LHCN-M2 (cell line): ENCODE measurements at regions not wholly inside any gene's neighbourhood (a gene's known extent, or its start where the extent isn't known, plus 50 kb on each side); places are given as distances from the start of the nearest gene placed in this dataset.

Source experiments
- DNase-seq: peaks from one replicate; pipeline ENCODE4 v3.0.0-alpha.2; 2012; ENCODE audit warnings: low read depth

- DNase-seq = no peak
Measured at GRCh38 chr18:51647346-51647745, 449.9 kb upstream of the MEX3C start.

DNA sequence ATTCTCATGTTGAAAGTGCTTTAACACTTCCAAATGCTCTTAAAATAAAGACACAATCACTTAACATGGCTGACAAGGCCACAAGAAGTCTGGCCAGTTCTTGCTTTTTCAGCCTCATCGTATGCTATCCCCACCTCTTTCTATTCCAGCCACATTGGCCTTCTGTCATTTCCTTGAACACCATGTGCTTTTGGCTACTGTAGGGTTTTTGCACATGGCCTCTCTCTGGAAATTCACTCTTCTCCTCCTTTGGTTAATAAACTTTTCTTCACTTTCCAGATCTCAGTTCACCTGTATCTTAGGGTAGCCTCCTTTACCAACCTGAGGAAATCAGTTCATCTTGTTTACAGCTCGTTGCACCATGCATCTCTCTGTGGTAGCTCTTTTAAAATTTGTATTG lies 450.5 kb upstream of the MEX3C start:
- DNase-seq = no peak

- no peak for DNase-seq
Measured at GRCh38 chr18:51649796-51650195, 452.3 kb upstream of the MEX3C start.

DNA sequence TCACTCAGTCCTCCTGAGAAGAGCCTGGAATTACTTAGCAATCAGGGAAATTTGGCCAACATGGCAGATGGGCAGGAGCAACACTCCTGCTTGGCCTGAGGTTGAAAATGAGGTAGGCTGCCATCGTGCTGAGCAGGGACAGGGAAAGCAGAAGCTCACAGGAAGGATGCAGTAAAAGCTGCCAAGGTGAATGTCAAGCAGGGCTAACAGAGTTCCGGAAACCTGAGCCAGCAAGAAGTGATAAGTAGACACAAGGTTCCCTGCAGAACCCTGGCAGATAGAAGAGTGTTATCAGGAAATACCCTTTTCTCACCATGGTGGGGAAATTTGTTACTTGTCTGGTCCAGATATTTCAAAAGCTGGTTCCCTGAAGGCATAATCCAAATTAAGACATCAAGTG lies 454.3 kb upstream of the MEX3C start:
- no peak for DNase-seq

DNA sequence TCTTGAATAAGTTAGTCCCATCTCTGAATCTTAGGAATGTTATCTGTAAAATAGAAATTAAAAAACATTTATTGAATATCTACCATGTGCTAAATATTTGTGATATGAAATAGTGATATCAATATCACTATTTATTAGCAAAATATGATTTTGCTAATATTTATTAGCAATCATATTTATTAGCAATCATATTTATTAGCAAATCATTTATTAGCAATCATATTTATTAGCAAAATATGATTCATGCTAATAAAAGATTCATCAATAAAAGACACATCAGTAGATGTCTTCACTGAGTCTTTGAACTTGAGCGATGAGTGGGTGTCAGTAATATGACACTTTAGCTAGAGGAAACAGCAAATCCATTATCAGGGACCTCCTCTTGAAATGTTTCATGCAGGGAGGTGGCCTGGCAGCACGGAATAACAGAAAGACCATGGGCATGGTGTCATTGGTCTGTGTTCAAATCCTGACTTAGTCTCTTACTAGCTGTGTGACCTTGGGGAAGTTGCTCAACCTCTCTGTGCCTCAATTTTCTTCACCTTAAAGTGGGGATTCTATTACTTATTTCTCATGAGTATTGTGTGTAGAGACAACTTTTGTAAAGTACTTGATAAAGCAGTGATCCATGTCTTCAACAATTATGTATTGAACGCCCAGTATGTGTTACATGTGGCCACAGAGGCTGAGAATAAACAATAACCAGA lies 456.2 kb upstream of the MEX3C start:
- no peak for DNase-seq

DNA sequence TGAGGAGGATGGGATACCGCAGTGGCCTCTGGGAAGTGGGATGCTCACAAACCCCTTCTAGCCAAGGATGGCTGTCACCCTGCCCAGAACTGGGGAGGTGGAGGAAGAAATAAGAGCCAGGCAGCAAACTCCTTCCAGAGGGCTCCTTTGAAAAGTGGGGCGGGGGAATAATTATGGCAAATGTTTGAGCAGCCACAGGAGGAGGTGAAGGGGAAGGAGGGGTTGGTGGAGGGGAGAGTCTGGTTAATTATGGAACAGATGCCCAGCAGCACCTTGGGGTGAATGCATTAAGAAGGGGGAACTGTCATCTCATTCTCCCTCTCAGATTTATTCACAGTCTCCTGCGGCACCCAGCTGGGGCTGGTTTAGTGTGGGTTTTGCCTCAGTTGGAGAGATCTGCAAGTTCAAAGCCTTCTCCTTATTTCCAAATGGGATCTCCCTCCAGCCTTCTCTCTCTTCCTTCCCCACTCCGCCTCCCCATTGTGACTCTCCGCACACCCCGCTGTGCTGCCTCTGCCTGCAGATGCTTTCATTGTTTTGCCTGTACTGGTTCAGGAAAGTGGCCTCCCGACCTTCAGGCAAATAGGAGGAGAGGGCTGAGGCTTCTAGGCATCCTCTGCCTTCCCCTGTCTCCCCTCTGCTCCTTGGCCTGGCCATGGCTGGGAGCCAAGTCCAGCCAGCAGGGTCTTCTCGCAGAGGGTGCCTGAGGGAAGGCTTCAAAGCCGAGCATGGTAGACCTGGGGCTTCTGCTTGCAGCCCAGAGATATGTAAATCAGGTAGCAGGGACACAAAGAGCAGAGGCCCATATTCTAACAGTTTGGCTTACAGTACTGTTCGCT lies 457.2 kb upstream of the MEX3C start:
- no peak for DNase-seq

DNA sequence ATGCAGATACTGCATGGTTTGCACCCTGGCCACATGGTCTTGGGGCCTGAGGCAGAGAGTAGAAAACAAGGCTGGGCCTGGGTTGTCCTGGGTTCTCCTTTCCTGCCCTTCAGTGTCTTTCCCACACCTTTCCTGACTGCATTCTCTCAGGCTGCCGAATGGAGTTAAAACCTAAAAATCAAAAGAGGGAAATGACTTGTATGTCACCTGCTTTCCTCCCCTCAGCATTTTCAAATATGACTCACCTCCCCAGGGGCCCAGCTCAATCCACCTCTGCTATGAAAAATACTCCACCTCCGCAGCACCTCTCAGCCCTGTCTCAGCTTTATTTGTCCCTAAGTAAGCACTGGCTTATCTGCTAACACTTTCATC lies 457.8 kb upstream of the MEX3C start:
- DNase-seq = no peak

- DNase-seq = no peak
Measured at GRCh38 chr18:51656249-51656648, 458.8 kb upstream of the MEX3C start.

GRCh38 chr18:51658436-51658835 lies 461.0 kb upstream of the MEX3C start:
- no peak for DNase-seq

DNA sequence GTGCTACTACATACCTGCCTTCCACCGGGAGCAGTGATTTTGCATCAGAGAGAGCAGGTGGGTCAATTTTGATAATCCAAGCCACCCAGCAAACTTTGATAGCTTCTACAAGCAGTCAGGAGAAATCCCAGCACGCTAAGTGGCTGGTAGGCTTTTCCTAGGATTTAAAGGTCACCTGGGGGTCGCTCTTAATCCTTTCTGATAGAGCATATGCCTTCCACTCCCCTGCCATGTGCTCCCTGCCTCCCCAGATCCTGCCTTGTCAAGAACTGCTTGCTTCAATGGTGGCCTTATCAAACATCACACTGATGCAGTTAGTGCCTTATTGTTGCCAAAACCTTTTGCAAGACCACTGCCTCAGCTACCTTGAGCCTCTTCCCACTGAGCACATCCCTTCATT lies 462.3 kb upstream of the MEX3C start:
- no peak for DNase-seq

DNA sequence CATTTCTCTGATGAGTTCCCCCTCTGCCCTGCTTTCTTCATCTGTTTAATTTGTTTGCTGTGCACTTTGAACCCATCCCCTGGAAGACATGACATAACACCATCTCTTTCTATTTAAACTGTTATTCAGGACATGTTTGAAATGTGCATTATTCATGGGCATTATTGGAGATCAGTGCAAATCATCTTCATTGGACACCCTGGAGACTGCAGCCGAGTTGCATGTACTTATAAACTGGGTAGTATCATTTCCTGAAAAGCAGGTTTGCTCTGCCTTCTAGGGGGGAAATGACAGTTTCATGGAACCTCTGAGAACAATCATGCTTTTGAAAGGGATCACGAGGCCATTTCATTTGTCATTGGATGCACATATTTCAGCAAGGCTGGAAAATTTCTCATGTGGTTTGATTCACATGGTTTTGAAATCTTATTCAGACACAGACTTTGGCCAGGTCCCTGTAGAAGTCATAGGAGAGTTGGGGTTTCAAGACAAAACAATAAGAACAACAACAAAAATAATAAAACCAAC lies 462.8 kb upstream of the MEX3C start:
- no peak for DNase-seq

DNA sequence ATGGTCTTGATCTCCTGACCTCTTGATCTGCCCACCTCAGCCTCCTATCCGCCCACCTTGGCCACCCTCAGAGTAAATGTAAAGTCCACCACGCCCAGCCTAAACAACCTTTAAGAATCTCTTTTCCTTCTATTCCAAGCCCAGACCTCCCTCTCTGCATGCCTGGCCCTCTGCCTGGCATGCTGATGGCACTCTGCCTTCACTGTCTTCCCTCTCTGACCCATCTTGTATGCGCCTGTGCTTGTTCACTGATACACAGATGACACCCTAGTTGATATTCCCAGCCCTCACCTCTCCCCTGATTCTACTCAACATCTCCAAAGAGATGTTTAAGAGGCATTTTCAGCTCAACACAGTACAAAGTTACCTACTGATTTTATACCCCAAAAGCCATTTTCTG lies 466.8 kb upstream of the MEX3C start:
- no peak for DNase-seq

DNA sequence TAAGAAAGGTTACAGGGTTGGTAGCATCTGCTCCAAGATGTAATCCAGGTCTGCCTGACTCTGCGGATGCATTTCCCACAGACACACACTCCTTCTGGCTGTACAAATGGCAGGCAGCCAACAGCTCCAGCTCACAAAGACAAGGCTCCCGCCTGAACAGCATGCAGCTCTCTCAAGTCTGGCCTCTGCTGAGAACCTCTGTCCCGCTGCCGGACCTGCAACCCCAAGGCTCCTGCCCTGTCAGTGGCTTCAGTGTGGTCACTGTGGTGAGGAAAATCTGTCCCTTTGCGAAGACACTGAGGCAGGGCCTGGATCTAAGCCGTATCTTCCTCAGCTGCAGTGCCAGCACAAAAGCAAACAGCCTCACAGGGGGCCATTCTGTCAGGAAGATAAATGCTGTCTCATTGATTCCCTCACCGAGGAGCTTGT lies 469.3 kb upstream of the MEX3C start:
- no peak for DNase-seq

GRCh38 chr18:51668101-51668500 lies 470.6 kb upstream of the MEX3C start:
- no peak for DNase-seq

DNA sequence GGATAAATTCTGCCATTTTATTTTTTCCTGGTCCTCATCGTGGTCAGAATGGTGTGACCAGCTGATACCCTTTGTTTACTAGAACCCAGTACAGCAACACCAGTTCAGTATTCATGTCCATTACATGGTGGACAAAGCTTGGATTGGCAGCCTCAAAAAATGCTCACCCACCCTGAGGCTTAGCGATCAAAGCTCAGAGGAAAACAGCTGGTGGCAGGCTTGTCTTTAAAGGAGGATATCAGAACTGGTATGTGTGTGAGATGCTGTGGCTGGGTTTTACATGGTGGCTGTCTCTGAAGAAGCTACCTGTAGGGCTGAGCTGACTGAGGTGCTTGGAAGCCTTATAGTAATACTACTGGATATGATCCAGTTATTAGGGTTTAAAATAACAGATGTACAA lies 471.1 kb upstream of the MEX3C start:
- no peak for DNase-seq

DNA sequence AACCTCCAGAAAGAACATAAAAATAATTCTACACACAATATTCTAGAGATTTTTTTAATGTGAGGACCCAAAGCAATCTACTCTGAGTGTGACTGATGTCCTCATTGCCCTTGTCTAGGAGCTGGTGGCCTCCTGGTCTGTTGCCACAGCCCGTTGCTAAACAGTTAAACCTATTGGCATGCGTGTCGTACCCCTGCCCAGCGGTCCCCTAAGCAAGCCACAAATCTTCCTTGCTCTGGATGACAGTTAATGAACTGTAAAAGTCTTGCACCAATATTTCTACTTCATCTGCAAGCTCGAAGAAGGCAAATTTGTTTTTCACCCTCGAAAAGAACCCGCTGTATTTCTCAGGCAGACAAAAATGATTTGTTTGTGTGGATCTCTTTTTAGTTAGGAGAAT lies 489.1 kb upstream of the MEX3C start:
- DNase-seq = no peak

DNA sequence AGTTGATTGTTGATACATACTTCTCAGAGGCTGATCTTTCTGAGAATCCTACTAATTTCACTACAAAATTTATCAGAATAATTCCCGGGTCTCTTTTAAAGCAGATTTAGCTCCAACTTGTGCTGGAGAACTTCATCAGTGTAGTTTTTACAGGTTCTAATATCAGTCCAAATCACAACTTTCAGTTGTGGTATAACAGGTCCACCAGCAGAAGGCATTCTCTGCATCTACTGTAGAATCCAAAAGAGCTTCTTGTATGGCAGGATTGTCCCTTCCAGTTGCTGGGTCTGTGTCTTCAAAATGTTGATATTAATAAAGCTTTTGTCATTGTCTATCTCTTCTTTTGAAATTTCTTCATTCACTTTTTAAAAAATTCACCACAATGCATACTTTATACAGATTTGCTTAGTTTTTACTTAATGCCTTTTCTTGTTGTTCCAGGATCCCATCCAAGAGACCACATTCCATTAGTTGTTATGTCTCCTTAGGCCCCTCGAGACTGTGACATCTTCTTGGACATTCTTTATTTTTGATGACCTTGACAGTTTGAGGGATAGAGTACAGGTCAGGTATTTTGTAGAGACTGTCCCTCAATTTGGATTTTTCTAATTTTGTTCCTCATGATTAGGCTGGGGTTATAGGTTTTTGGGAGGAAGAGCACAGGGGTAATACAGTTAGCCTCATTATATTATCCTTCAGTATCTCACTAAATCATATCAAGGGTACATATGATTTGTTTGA lies 490.5 kb upstream of the MEX3C start:
- DNase-seq = no peak

DNA sequence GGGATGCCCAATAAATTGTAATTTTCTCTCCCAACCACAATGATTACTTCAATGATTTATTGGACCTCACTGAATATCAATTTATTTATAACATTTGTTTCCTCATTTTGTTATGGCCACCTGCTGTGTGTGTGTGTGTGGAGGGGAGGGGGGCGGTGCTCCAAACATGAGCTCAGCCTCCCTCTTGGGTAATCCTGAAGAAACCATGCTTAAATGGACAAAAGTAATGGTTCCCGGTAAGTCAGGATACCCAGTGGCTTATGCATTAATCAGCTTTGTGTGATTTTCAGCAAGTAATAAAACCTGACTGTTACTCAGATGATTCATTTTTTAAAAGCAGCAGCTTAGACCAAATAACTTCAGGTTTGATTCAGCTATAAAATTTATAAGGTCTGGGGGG lies 495.1 kb upstream of the MEX3C start:
- no peak for DNase-seq

DNA sequence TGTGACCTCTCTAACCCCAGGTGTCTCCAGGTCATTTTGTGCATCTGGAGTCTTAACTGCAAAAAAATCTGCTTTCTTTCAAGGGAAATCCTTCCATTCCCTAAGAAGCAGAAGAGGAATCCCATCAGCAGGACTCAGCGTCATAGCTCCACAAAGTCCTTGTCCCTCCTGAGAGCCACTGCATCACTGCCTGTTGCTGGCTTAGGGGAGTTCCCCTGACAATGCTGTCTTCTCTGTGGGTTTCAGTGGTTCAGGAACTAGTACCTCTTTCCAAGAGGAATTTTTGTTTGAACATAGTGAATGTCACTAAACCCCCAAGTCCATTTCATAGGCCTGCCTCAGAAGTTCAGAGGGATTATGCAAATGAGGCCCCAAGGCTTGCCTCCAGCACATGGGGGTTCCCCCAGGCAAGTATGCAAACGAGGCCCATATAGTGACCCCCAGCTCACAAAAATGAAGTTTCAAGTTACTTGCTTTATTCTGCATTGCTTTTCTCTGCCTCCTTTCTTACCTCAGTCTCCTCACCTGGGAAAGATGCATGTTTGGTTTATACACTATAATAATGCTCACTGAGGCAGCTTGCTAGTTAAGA lies 513.9 kb upstream of the MEX3C start:
- no peak for DNase-seq

DNA sequence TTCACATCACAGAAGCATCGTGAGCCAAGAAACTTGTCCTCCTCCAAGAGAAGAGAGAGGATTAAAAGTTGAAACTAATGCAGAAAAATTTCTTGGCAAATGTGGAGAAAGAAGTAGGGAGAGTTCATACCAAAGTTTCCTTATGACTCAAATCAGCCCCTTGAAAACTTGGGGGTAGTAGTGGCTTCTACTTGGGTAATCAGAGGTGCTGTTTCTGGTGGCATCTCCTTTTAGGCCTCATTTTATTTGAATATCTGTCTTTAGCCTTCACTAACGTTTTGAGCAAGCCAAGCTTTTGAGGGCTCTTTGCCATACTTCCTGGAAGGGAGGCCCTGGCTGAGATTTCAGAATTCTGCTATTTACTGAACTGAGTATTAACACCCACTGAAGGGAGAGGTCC lies 515.3 kb upstream of the MEX3C start:
- no peak for DNase-seq

DNA sequence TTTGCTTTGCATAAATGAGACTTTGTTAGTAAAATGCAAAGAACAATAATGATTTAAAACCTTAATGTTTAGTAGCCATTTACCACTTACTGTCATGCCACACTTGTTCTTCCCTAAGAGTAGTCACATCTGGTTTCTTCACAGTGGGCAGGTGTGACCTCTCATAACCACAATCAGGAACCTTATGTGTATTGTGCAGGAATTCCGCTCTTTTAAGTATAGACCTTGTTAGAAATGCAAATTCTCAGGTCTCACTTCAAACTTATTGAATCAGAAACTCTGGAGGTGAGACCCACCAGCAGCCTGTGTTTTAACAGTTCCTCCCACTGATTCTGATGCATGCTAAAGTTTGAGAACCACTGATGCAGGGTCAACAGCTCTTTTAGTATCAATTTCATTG lies 518.8 kb upstream of the MEX3C start:
- no peak for DNase-seq

GRCh38 chr18:51721388-51721787 lies 523.9 kb upstream of the MEX3C start:
- DNase-seq = no peak
